ENCODE measurements at regions not wholly inside any gene's neighbourhood (a gene's known extent, or its start where the extent isn't known, plus 50 kb on each side); places are given as distances from the start of the nearest gene placed in this dataset.

DNA sequence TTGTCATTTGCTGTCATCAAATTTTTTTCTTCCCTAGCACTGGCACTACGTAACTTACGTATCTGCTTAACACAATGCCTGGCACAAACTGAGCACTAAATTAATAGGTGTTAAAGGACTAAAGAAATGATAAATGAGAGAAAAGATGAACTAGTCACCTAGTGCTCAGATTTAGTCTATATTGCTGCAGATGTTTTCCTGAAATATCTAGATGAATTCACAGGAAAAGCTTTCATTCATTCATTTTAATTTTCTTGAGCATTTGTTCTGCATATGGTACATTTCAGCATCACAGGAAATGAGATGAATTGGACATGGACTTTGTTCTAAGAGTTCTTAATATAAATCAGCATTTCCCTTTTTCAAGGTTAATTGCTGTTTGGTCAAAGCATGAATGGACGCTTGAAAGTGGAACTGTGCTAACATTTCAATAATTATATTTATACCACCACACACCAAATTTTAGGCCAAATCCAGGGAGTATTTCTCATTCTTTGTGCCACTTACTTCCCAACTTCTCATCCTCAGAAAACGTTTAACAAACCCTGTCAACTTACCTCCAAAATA lies 163.2 kb upstream of the MDFIC start:
- no peaks in the 10 kb centered on the region for H3K4me1 ChIP-seq (ENCODE audit: control insufficient read depth in 1 of 2, insufficient read depth in 2 of 2, low read length in 2 of 2)
- no peaks in the 10 kb centered on the region for H3K9me2 ChIP-seq (ENCODE audit: insufficient read depth)
- no peaks in the 10 kb centered on the region for H4K20me1 ChIP-seq (ENCODE audit: insufficient read depth)
- no peak overlapping the region for H3K4me2 ChIP-seq (ENCODE audit: low read length)
- intact Hi-C loops (cut with micrococcal nuclease), result no loop called here
- no peak overlapping the region for H2AFZ ChIP-seq (ENCODE audit: low read depth, low read length, poor library complexity, severe bottlenecking)
- no peaks in the 10 kb centered on the region for H3K79me2 ChIP-seq (ENCODE audit: insufficient read depth, low read length)
- no peaks in the 10 kb centered on the region for H3K27me3 ChIP-seq (ENCODE audit: insufficient read depth, low read length)
- ChIA-PET POLR2A (no interaction called here), RAD21 (ENCODE audit: low non-redundant PET in 1 of 2, low total read pairs in 2 of 2, uncharacterized antibody in 2 of 2, unreplicated experiment in 2 of 2) (no interaction called here), CTCF (no interaction called here)
- TF ChIP-seq RAD21 (IDR thresholded peaks at IDR 0.05; ENCODE audit: low read depth) (no peak), JUND (IDR thresholded peaks at IDR 0.05) (no peak), SRF (IDR thresholded peaks at IDR 0.05; ENCODE audit: low read depth) (no peak), ZNF274 (IDR thresholded peaks at IDR 0.05; ENCODE audit: low read depth, low read length) (no peak), CBX3 (IDR thresholded peaks at IDR 0.05; ENCODE audit: low read depth) (no peak), SP1 (IDR thresholded peaks at IDR 0.05; ENCODE audit: low read depth) (no peak)
- TF ChIP-seq, protein P1, sequence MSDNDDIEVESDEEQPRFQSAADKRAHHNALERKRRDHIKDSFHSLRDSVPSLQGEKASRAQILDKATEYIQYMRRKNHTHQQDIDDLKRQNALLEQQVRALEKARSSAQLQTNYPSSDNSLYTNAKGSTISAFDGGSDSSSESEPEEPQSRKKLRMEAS (IDR thresholded peaks at IDR 0.05), result no peak
- TF ChIP-seq, protein P2, sequence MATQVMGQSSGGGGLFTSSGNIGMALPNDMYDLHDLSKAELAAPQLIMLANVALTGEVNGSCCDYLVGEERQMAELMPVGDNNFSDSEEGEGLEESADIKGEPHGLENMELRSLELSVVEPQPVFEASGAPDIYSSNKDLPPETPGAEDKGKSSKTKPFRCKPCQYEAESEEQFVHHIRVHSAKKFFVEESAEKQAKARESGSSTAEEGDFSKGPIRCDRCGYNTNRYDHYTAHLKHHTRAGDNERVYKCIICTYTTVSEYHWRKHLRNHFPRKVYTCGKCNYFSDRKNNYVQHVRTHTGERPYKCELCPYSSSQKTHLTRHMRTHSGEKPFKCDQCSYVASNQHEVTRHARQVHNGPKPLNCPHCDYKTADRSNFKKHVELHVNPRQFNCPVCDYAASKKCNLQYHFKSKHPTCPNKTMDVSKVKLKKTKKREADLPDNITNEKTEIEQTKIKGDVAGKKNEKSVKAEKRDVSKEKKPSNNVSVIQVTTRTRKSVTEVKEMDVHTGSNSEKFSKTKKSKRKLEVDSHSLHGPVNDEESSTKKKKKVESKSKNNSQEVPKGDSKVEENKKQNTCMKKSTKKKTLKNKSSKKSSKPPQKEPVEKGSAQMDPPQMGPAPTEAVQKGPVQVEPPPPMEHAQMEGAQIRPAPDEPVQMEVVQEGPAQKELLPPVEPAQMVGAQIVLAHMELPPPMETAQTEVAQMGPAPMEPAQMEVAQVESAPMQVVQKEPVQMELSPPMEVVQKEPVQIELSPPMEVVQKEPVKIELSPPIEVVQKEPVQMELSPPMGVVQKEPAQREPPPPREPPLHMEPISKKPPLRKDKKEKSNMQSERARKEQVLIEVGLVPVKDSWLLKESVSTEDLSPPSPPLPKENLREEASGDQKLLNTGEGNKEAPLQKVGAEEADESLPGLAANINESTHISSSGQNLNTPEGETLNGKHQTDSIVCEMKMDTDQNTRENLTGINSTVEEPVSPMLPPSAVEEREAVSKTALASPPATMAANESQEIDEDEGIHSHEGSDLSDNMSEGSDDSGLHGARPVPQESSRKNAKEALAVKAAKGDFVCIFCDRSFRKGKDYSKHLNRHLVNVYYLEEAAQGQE (IDR thresholded peaks at IDR 0.05; ENCODE audit: low read depth), result no peak
- no peak overlapping the region for H3K9ac ChIP-seq (ENCODE audit: low read length)
- no TSS peak for BruUV-seq (replicated peaks)
- H3K9me3 ChIP-seq (ENCODE audit: control insufficient read depth in 1 of 2, insufficient read depth in 1 of 2, low read depth in 1 of 2, low read length in 2 of 2), result no peaks in the 10 kb centered on the region
- no peak overlapping the region for H3K27ac ChIP-seq (ENCODE audit: low read depth, low read length)
- no peak for DNase-seq (ENCODE audit: low read depth, low spot score)
- no peak for ATAC-seq
- no peaks in the 10 kb centered on the region for H3K36me3 ChIP-seq (ENCODE audit: control insufficient read depth in 1 of 2, insufficient read depth in 2 of 2, low read length in 2 of 2)
- no peak overlapping the region for H3K4me3 ChIP-seq (replicated peaks in 1 of 2; ENCODE audit: low read depth in 1 of 2, low read length in 2 of 2)

Measured in HCT116 (cell line).